ENCODE measurements at regions not wholly inside any gene's neighbourhood (a gene's known extent, or its start where the extent isn't known, plus 50 kb on each side); places are given as distances from the start of the nearest gene placed in this dataset.

- DNase-seq, result no peak
Observed at GRCh38 chr22:48551716-48552268, 1275.9 kb downstream of the BRD1 start.

- DNase-seq, result no peak
Observed at GRCh38 chr22:48551061-48551460, 1276.6 kb downstream of the BRD1 start.

DNA sequence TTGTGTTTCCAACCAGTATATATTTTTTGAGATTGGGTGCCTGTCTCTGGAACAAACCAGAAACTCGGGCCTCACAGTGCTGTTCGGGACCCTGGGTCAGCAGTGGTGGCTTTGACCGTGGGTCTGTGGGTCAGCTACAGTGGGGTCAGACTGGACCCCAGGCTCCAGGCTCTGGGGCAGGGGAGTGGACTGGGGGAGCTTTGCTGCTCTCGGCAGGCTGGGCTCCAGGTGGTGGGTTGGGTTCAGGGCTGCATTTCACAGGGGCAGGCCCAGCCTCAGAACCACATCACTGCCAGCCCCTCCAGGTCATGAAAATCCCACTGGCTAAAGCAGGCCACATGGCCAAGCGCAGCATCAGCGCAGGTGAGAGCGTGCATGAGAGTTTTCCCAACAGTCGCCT is 1279.3 kb downstream of the BRD1 start:
- no peak for DNase-seq

- no peak for DNase-seq
Observed at GRCh38 chr22:48547971-48548370, 1279.7 kb downstream of the BRD1 start.

DNA sequence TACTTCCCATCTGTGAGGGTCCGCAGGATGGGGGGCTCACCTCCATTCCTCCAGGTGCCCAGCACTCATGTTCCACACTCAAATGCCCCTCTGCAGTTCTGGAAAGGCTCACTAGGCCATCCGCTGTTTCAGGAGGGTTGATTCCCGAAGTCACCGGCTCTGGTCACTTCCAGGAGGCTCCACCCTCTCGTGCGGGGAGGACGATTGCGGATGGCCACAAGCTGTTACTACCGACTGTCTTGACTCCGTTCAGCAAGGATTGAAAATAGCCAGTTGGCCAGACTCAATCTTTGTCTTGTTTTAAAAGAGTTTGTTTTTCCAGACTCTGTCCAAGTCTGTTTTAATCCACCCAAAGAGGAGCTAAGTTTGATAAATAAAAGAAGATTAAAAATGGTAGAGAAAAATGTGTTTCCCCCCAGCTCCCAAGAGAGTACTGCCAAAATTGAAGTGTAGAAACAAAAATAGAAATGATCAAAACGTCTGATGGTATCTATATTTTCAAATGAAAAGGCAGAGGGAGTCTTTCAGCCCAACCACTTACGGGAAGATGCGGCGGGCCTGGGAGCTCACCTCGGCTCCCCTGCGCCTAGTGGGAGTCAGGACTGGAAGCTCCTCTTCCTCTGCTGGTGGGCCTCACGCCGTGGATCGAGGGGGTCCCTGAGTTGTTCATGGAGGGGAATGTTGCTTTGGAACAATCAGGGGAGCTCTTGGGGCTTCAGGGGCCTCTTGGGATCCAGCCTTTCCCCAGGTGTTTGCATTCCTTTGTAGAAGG is 1280.8 kb downstream of the BRD1 start:
- DNase-seq, result no peak

DNA sequence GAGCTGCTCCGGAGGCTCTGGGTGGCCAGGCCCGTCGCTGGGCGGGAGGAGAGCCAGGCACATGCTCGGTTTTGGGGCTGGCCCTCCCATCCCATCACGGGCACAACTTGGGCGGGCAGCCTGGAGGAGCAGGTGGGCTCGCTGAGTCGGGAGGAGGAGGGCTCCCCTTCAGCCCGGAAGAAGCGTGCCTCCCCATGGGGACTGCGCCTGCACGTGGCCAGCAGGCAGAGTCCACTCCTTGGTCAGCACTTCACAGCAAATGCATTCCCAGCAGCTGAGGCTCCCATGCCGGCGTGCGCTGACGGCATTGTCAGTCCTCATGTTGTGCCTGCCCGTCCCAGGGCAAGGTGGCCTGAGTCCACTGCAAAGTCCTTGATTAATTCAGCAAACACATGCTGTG is 1281.7 kb downstream of the BRD1 start:
- no peak for DNase-seq

GRCh38 chr22:48541401-48542098 is 1286.1 kb downstream of the BRD1 start:
- no peak for DNase-seq

DNA sequence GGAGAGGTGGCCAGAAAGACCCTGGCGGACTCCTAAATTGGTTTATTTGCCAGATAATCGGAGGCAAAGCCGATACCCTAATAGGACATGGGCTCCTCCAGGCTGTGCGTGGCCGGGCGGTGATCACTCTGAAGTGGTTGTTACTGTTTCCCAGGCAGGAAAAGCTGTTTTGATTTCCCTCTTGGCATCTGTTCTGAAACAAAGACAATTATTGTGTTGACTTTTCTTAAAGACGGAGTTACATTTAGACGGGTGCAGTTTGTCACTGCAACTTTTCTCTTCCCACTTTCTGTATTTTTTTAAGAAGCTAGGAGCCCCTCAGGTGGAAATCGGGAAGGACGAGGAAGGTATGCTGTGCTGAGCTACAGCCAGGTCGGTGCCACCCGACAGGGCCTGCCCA is 1288.4 kb downstream of the BRD1 start:
- no peak for DNase-seq

GRCh38 chr22:48538291-48538820 is 1289.3 kb downstream of the BRD1 start:
- no peak for DNase-seq

DNA sequence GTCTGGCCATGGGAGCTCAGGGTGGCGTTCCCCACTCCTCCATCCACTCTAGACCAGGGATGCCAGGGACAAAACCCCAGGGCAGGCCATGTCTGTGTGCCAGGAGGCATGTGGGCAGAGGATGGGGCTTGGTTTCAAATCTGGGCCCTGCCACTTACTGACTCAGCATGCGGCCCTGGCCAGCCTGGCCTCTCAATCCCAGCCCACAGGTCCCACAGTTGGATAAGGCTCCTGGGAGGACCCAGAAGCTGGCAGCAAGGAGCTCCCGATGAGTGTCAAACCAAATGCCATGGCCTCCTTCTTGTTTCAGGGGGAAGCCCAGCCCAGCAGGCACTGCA is 1290.4 kb downstream of the BRD1 start:
- DNase-seq, result no peak

GRCh38 chr22:48536541-48537342 is 1290.9 kb downstream of the BRD1 start:
- DNase-seq, result no peak

GRCh38 chr22:48535868-48536540 is 1291.7 kb downstream of the BRD1 start:
- DNase-seq, result no peak

GRCh38 chr22:48534395-48534958 is 1293.2 kb downstream of the BRD1 start:
- no peak for DNase-seq

DNA sequence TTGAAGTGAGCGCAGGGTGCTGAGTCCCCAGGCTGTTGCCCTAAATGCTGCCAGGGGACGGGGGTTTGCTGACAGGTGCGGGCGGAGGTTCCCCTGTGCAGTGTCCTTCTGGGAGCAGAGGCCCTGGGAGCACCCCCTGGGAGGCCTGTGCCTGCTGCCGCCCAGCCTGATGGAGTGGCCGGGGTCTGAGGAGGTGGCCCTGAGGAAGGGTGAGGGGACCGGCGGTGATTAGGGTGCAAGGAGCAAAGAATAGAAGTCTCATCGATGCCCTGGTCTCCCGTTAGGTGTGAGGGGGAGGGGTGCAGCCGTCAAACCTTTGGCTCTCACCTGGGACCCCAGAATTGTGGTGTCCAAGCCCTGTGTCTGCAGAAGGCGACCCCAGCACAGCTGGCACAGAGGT is 1294.7 kb downstream of the BRD1 start:
- DNase-seq, result no peak

DNA sequence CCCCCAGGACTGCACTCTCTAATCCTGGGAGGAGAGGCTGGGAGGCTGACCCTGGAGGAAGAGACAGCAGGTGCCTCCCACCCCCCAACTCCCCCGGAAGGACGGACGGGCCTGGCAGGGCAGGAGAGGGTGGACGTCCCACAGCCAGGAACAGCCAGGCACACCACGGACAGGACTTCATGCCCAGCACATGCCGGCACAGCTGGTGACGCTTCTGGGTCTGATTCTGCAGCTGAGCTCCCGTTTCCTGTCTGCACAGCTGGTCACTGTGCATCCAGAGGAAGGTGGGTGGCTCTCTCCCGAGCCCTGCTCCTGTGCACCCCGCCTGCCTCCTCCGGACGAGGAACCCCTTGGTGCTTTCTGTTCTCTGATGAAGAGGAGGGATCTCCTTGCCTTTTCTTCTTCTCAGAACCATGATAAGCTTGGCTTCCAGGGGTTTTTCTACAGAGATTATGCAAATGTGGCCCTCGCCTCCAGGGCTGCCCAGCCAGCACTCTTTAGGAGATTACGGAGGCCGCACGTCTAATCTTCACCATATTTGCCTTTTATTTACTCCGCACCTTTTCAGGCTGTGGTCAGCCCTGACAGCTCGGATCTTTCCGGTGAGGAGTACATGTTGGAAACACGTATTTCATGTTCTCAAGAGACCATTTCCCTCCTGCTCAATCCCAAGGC is 1295.8 kb downstream of the BRD1 start:
- no peak for DNase-seq

GRCh38 chr22:48531108-48531507 is 1296.6 kb downstream of the BRD1 start:
- no peak for DNase-seq

GRCh38 chr22:48530666-48531065 is 1297.0 kb downstream of the BRD1 start:
- no peak for DNase-seq

DNA sequence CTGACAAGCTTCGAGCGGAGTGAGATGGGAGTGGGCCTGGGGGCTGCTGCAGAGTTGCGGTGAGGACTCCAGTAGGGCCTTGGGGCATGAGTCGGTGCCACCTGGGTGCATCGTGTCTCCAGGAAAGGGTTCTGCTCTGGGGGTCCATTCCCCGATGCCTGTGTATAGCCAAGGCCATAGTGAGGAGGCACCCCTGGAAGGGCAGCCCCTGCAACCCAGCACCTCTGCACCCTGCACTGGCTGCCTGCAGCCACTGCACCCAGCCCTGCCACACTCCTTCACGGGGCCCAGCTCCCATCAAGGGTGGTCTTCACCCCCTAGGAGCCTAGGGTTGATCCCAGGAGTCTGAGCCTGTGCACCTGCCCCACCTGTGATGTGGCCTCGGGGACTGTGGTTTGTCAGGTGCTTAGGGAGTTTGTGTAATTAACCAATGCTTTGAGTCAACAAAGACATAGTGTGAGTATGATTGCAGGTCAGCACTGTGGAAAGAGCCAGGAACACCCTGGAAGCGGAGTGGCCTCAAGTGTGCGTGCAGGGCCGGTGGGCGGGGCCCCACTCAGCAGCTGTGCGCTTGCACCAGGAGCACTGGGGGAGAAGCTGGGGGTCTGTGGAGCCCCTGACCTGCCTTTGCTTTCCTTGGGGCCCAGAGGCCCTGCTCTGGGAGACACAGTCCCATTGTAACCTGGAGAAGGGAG is 1299.3 kb downstream of the BRD1 start:
- no peak for DNase-seq

DNA sequence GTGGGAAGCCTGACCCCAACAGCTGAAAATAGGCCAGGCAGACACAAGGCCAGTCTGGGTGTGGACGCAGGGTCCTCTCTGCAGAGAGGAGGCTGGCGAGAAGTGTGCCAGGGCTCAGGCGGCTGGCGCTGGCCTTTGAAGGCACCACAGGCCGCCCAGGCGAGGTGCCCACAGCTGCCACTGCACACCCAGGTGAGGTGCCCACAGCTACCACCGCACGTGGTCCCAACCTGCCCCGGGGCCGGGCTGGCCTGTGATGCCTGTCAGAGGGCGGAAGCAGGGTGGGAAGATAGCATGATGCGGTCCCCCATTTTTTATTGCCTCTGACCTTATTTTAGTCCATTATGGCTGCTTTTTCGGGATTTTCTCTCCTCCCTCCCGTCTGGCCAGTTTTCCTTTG is 1303.9 kb downstream of the BRD1 start:
- DNase-seq, result no peak

DNA sequence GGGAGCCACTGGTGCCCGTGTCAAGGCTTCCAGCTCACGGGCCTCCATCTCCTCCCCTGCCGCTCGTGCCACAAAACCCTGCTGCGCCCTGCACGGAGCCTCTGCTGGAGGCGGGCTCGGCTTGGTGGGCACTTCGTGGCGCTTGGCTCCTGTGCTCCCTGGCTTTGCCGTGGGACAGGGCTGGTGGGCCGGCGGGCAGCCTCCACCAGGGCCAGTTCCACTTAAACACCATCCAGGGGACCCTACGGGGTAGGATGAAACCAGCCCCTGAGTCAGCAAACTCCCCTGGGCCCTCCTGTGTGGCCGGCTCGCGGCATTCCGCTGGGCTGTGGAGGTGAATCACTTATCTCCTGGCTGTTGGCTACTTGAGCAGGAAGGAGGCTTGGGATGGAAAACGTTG is 1304.6 kb downstream of the BRD1 start:
- DNase-seq, result no peak

DNA sequence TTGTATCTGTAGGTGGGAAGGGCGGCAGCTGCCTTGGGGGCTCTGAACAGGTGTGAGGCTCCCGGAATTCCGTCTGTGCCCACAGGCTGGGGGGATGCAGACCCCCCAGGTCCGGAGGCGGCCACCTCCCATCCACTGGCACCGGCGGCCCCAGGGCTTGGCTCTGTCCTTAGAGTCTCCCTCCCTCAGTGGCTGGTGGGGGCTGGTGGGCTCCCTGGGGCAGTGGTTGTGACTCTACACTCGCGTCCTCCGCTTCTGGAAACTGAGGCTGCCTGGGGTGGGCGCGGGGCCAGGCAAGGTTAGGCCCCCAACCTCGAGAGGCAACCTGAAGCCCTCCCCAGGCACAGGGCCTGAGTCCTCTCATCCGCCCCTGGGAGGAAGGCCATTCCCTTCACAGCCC is 1305.4 kb downstream of the BRD1 start:
- DNase-seq, result no peak

Measured in 8988T (cell line).